Breast epithelium (tissue), 3 donors: ENCODE measurements at regions not wholly inside any gene's neighbourhood (a gene's known extent, or its start where the extent isn't known, plus 50 kb on each side); places are given as distances from the start of the nearest gene placed in this dataset.

Experiments
- POLR2A ChIP-seq: fragments of 450-650 bp; IDR thresholded peaks from one replicate; pipeline ENCODE4 v1.6.1; 2016; ENCODE audit warnings: antibody characterized with exemption, mild to moderate bottlenecking, moderate library complexity
- POLR2AphosphoS5 ChIP-seq, 3 donors: sonication (generic); formaldehyde crosslinking; IDR thresholded peaks; one replicate each; pipeline ENCODE4 v1.6.1; 2017; ENCODE audit warnings: antibody characterized with exemption in 3 of 3
- TF ChIP-seq, protein P1 (sequence below), 3 donors: fragments of 450-650 bp; IDR thresholded peaks; one replicate each; pipeline ENCODE4 v1.5.1; 2016 to 2017; ENCODE audit warnings: antibody characterized with exemption in 3 of 3, mild to moderate bottlenecking in 3 of 3, moderate library complexity in 3 of 3

GRCh38 chr1:25157846-25158245, 74.5 kb downstream of the SYF2 start:
- TF ChIP-seq, protein P1, sequence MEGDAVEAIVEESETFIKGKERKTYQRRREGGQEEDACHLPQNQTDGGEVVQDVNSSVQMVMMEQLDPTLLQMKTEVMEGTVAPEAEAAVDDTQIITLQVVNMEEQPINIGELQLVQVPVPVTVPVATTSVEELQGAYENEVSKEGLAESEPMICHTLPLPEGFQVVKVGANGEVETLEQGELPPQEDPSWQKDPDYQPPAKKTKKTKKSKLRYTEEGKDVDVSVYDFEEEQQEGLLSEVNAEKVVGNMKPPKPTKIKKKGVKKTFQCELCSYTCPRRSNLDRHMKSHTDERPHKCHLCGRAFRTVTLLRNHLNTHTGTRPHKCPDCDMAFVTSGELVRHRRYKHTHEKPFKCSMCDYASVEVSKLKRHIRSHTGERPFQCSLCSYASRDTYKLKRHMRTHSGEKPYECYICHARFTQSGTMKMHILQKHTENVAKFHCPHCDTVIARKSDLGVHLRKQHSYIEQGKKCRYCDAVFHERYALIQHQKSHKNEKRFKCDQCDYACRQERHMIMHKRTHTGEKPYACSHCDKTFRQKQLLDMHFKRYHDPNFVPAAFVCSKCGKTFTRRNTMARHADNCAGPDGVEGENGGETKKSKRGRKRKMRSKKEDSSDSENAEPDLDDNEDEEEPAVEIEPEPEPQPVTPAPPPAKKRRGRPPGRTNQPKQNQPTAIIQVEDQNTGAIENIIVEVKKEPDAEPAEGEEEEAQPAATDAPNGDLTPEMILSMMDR (IDR thresholded peaks at IDR 0.05), result no peak
- no peak for TF ChIP-seq POLR2A
- no peak for TF ChIP-seq POLR2AphosphoS5 (IDR thresholded peaks at IDR 0.05)
